NT2/D1 (cell line): ENCODE measurements at regions not wholly inside any gene's neighbourhood (a gene's known extent, or its start where the extent isn't known, plus 50 kb on each side); places are given as distances from the start of the nearest gene placed in this dataset.

Experiments used
- SUZ12 ChIP-seq: IDR thresholded peaks from 2 replicates; pipeline ENCODE4 v1.6.1; 2011; ENCODE audit not compliant: insufficient read length, insufficient read depth; ENCODE audit errors: extremely low read depth
- YY1 ChIP-seq: IDR thresholded peaks from 2 replicates; pipeline ENCODE4 v1.6.1; 2011; ENCODE audit not compliant: insufficient read length, insufficient read depth
- ZNF274 ChIP-seq: IDR thresholded peaks from 2 replicates; pipeline ENCODE4 v1.6.1; 2011; ENCODE audit warnings: mild to moderate bottlenecking, low read depth, low read length

DNA sequence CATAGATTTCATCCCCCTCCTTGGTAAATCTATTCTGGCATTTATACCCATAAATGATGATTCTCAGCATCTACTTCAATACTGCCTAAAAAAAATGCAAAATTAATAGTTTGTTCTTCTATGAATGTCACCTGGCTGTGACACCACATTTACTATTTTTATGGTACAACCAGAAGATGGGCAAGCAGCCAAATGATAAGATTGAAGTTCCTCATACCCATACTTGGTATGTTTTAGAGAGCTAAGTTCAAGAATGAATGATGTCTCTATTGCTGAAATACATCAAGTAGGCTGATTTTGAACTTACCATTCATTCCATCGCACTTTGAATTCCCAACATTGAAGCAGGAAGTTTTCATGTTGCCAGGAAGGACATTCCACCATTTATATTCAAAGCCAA is 134.2 kb downstream of the ELAPOR2 start:
- TF ChIP-seq ZNF274 (no peak), YY1 (no peak), SUZ12 (no peak)
